HG03457 (cell line): ENCODE measurements at regions not wholly inside any gene's neighbourhood (a gene's known extent, or its start where the extent isn't known, plus 50 kb on each side); places are given as distances from the start of the nearest gene placed in this dataset.
A peak's percentile ranks its signal among the peaks of the same experiment; 100 is the strongest.
"Not testable (repeated sequence)": the region's sequence is repeated elsewhere in the genome, so short reads cannot be mapped to it uniquely, and the experiment has no call there.

Experiments
- ATAC-seq: cut with Tn5 transposase; IDR thresholded peaks from one replicate; pipeline ENCODE4 v1.9.1; 2021; ENCODE audit warnings: moderate number of reproducible peaks; ENCODE audit not compliant: unreplicated experiment

DNA sequence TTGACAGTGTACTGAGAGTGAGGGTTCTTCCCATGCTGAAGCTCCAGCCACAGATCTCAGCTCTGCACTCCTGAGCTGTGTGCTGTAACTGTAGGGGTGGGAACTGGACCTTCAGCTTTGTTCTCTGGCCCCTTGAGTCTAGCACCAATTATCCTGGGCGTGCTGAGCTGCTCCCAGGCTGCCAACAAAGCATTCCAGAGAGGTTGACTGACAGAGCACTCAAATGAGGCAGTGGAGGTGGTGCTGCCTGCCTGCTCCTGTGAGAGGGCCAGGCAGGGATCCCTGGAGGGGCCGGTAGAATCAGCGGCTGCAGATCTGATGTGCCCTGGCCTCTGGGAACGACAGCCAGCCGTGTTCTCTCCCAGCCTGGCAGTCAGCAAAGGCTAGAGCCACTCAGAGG, 375.7 kb upstream of the AADAT start:
- ATAC-seq = no peak

DNA sequence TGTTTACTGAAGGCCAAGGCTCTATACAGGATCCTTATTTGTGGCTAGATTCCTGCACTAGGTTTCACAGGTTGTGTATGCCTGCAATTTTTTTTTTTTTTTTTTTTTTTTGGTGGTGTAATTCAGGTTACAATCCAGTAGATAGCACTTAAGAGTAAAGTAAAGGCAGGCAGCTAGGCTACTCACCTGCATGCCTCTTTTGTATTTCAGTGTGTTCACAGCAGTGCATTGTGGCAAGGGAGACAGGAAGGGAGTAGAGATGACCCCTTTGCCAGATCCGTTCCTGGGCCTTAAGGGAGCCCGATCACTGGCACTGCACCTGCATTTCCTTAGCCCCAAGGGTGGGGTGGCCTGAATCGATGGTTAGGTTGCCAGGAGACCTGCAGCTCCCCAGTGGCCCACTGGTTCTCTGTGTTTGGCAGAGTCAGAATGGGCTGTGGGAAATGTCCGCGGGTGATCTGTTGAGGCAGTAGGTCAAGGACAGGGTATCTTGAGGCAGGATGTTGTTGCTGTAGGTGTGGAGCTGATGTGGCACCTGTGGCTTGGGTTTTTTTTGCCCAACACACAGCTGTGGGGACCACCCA, 374.9 kb upstream of the AADAT start:
- ATAC-seq = no peak

DNA sequence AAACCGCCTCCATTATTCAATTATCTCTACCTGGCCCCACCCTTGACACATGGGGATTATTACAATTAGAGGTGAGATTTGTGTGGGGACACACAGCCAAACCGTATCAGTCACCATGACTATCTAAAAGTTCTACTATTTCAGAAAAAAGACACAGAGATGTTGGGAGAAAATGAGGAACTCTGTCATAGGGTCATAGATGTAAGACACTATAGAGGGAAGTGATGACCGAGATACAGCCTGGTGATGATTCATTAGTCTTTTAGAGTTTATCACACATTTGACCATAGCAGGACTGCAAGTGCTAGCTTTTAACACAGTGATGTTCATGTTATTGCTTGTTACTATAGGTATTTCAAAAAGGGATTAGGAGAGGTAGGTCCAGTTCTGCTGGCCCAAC, 357.0 kb upstream of the AADAT start:
- ATAC-seq = no peak

DNA sequence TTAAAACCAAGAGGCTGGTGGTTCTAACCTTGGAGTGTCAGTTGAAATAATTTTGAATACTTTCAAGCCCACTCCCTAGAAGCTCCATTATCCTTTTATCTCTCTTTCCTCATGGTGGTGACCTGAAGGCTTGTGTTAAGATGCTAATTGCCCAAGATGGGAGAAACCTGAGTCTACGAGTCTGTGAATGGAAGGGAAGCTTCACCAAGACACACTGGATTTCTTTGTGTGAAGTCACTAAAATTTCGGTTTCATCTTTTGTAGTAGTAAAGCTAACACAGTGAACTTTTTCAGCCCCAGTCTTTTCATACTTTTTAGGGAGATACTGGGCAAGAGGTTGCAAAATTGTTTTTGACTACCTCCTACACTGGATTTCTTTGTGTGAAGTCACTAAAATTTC, 351.4 kb upstream of the AADAT start:
- ATAC-seq = not testable (repeated sequence)

DNA sequence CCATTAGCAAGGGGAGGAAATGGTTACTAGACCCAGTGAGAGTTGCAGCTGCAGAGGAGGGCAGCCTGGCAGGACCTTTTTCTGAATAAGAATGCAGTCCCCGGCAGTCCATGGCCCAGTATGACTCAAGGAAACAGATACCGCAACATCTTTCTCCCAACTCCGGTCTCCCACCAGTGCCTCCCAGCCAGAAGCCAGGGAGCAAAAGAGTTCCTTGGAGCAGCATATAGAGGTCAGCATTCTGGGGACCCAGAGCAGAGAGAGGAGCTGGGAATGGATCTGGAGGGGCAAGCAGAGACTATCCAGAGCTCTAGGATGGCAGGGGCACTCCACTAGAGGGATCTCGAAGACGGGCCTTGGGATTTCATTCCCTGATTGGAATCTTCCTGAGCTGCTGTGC, 339.2 kb upstream of the AADAT start:
- no peak for ATAC-seq

DNA sequence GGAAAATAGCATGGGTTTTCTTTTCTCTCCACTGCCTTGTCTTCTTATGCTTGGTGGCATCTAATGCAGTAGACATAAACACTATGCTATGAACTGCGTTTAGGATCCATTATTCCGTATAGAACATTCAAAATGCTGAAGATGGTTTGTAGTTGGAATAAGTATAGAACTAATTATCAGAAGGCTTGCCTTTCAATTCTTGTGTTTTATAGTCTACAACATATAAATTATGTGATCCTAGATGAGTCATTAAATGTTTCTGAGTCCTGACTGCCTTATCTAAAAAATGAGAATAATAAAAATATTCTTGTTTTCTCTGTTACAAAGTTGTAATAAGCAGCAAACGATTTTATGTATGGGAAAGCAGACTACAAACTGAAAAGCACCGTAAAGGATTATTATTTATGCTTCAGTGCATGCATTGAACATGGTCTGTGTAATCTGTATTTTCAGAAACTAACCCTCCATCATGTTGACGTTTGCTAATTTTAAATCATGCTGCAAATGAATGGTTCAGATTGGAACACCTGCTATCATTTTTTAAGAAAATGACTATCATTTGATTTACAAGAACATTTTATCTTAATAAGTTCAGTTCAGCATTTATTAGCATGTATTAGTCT, 335.9 kb upstream of the AADAT start:
- ATAC-seq = no peak

DNA sequence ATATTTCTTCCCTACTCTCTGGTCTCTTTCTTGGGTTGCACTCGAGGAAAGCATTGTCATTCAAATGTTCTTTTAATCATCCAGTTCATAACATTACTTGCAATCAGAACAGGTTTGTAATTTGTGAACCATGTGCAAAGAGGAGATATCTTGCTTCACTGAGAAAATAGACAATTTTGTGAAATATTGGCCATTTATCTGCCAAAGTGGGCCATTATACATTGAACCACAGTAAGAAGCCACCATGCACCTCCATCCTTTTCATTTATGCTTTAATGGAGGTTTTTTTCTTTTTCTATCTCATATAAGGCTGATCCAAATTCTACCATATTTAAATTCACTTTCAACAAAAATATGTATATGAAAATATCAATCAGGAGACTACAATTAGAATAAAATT, 335.3 kb upstream of the AADAT start:
- no peak for ATAC-seq

DNA sequence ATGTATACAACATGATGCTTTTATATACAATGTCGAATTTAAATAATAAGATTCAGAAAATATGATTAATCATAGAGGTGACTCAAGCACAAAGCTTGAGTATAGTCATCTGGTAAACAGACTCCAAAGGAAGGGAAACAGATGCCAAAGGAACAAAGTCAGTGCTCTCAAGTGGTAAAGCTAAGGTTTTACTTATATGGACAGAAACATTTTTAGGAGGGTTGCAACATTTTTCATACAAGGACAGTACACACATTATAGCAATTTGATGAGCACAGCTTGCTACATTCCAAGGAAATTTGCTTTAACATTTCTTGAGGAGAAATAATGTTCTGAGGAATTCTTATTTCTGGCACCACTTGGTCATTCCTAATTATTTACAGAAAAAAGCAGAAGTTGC, 333.4 kb upstream of the AADAT start:
- ATAC-seq = no peak

DNA sequence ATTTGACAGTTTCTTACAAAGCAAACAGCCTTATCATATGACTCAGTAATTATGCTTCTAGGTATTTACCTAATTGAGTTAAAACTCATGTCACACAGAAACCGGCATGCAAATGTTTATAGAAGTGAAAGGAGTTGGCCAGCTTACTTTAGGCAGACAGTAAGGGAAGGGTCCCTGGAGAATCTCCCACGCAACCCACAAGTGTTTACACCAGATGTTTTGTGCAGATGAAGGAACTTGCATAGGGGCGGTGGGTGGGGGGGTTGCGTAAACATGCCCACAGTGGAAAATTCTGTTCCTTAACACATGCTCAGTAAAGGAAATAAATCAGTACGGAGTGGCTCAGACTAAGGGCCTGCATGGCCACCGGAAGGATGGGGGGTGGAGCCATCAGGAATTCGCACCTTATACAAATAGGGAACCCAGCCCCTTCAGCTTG, 330.5 kb upstream of the AADAT start:
- no peak for ATAC-seq

DNA sequence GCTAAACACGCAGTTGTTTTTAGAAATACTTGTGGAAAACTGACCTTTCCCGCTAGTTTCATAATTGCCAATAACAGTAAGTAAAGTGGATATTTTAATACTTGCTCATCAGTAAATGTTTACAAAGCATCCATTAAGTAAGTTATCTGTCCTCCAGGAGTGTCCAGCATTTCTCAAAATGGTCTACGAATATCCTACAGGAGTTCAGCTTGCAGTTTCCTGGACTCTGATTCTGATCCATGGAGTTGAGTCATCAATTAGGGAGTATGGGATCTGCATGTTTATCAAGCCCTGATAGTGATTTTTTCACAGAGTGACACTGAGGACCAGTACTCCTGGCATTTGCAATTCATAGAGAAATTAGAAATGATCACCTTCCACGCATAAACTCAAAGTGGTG, 325.2 kb upstream of the AADAT start:
- no peak for ATAC-seq

DNA sequence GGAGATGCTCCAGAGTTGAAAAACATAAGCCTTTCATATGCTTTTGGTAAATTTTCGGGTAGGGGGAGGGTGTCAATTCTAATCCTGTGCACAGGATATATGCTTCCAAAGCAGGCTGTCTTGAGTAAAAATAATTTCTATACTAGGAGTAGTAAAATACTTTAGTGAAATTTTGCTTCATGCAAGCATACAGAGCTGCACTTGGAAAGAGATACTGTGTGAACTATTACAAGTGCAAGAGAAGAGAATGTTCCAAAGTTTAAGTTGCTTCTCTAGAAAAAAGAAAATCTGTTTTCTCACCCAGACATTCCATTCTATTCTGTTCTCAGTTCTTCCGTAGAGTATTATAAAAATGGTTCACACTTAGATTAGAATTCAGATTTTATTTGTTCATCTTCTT, 324.6 kb upstream of the AADAT start:
- ATAC-seq = no peak

DNA sequence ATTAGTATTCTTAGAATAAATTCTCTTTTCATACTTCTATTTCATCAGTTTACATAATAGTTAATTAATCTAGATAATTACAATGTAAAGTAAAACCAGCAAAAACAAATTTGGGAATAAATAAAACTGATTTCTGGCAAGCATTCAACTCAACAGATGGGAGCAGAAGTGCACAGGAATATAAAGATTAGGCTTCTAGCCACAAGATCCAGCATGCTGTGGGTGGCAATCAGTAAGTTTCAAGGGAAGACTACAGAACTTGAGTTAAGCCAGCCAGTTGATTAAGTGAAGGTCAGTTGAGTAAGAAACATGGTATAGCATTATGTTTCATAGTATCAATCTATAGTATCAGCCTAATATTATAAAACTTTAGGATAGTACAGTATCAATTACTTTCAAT, 324.2 kb upstream of the AADAT start:
- ATAC-seq = no peak

DNA sequence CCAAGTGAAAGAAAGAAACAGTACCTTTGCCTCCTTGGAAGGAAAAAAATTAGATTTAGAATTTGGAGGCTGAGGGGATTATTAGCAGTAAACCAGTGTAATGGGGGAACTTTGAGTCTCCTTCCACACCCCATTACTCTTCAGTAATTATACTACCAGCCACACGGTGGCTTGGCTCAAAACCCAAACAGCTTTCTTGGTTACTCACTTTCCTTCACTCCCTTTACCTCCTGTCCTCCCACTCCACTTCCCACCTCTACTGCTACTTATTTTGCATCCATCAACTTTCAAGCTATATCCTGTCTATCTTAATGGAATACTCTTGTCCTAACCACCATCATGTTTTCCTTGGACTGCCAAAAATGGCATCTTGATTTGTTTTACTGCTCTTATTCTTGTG, 310.6 kb upstream of the AADAT start:
- ATAC-seq = no peak

DNA sequence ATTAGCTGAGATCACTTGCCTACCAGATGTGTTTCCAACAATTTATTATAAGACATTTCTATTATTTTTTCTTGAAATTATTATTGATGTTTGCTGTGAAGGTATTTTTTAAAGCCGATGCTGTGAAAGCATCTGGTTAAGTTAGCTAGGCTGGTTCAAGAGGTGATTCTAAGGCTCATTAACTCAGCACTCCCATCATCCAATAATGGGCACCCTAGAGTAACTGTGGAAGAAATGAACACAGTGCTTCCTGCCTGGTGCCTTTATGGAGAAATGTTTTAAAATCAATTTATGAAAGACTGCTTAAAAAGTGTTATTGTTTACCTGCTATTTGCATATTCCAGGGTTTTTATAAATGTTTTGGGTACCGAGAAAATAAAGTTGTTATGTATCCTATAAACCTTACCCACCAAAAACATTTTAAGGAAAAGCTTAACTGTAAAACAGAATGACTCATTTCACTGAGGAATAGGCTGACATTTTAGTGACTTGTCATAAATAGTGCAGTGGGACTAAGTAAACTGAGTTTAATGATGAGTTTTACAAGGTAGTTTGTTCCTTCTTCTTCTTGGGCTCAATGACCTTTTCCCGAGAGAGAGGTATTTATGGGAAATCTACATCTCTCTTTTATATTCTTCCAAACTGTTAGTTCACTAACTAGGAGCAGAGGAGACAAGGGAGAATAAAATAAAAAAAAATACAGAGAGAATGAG, 310.0 kb upstream of the AADAT start:
- no peak for ATAC-seq

DNA sequence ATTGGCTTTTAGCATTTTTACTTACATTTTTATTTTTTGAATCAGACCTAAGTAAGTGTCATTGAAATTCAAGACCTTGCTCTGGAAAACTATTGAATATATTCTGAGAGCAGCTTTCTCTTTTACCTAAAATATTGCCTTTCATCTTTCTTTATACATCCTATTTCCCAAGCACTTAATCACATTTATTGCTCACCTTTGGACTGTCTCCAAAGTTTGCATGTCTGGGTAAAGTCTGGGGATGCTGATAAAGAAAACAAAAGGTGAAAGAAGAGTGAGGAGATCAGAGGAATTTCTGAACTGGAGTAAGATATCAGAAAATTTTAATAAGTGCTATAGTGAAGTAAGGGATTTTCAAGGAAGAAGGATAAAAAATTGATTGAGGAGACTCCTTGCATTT, 308.5 kb upstream of the AADAT start:
- ATAC-seq = no peak

DNA sequence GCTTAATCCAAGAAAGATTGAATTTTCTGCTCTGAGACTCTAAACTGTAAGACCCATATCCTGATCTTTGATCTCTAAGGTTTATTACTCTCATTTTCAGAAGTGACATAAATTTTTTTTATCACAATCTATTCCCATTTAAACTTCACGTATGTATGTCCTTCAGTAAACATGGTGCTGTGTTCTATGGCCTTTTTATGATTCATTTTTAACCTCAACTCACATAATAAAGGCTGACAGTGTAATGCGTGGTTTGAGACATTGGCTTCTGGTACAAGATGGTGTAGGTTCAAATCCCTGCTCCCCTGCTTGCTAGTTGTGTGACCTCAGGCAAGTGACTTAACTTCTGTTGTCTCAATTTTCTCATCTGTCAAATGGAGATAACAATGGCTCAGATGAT, 306.0 kb upstream of the AADAT start:
- no peak for ATAC-seq

DNA sequence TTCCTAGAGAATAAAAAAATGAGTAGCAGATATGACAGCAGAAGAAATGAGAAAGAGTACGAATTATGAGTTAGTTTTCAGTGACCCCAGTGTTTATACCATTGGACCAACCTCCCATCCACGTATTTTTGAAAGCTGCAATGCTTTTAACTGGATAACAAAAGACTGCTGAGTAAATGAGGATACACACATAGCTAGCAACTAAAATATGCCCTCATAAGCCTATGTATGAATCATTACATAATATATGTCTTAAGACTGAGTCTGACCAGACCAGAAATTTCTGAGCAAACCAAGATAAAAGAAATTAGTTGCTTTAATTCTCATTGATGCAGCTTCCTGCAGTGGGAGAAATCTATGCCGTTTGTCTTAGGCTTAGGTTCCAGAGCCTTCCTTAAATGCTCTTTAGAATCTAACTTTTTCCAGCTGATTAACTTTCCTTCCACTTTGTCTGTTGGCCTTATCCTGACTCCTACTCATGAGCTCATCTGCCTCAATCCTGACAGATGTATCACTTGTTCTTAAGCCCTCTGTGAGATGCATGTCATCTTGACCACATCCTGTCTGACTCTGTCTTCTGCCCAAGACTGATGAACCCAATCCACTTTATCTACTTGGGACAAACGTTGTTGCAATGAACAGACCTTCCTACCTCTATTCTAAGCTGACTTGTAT, 301.4 kb upstream of the AADAT start:
- no peak for ATAC-seq

DNA sequence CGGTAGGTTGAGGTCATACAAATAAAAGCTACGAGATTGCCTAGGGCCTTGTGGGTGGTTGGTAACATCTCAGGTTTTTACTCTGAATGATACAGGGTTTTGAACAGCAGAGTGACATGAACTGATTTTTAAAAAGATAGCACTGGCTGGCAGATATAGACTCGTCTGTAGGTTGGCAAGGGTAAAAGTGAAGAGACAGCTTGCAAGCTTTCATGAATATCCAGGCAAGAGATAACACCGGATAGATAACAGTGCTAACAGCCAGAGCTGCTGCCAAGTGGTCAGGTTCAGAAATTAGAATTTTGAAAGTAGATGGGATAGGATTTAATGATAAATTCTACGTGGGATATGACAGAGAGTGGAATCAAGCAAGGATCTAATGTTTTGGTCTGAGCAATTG, 299.7 kb upstream of the AADAT start:
- ATAC-seq = no peak

DNA sequence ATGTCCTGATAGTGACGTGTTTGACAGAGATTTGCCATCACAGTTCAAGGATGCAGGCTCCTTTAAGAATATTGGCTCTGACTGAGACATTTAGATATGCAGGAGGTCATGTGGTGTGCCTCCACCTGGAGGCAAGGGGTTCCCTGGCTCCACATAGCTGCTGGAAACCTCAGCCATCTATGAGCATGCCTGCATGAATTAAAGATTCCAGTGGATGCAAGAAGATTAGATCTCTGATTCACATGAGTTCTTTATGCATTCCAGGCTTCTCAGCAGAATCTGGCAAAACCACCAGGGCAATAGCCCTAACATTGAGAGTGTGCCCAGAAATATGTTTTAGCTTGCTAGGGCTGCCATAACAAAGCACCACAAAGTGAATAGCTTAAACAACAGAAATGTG, 298.5 kb upstream of the AADAT start:
- ATAC-seq = no peak

DNA sequence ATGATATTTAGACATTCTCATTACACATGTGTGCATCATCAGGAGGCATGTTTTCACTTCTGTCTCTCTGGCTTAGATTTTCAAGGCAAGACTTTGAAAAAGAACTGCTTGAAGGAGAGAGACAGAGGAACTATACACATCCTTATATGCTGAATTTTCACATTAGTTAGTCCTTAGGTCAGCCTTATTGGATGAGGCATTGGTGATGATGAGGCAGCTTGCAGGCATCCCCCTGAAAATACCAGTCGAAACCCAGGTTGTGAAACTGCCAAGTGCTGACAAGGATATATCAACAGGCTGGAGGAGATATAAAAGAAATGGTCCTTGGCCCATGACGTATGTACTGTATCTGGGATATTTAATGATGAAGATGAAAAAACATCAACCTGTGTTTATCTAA, 297.2 kb upstream of the AADAT start:
- ATAC-seq = no peak

DNA sequence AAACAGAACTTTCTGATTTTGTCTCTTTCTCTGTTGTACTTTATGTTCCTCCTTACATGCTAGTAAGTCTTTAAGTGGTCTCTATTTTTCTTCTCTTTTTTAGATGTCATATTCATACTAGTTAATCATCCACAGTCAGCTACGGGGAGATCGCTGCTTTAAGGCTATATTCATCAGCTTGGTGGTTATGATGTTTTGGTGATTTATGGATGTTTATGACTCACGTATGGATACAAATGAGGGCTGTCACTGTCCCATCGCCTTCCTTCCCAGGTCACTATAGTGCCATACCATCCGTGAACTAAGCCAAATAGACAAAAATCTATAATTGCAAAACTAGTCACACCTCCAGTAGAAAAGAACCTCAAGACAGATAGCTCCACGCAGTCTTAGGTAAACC, 296.8 kb upstream of the AADAT start:
- ATAC-seq = no peak

DNA sequence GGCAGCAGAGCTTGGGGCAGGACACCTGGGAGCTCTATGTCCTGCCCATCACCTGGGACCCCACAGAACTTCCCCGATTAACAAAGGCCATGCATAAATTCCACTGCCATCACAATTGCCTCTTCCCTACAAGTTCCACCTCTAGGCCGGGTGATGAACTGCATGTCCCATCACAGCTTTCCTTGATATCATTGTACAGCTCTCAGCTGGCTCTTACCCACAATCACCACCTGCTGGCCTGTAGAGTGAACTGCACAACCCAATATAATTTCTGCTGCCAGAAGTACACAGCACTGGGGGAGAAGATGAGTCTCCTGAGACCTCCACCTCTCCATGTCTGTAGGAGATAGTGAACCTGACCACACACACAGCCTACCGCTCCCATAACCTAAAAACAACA, 285.0 kb upstream of the AADAT start:
- ATAC-seq = peak; percentile 90
